ENCODE measurements at regions not wholly inside any gene's neighbourhood (a gene's known extent, or its start where the extent isn't known, plus 50 kb on each side); places are given as distances from the start of the nearest gene placed in this dataset.
"Not testable (repeated sequence)": the region's sequence is repeated elsewhere in the genome, so short reads cannot be mapped to it uniquely, and the experiment has no call there.

DNA sequence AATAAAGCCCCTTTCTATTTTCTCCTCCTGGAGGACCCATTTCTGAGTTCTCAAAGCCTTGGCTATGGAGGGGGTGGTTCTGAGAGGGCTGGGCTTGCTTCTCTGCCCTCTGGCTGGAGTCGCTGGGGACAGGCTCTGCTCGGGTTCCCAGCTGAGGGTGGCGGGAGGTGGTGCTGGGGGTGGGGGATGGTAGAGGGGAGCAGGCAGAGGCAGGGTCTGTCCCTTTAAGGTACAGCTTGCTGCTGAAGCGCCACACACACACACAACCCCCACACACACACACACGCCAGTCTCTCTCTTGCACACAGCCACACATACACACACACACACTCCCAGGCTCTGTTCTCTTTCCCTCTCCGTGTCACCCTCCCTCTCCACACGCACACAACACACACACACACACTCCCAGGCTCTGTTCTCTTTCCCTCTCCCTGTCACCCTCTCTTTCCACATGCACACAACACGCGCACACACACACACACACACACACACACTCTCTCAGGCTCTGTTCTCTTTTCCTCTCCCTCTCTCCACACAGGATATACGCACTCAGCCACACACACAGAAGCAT lies 69.8 kb upstream of the SSBP3 start:
- DNase-seq (ENCODE audit: low spot score): no peak
- ATAC-seq: peak; percentile 66

DNA sequence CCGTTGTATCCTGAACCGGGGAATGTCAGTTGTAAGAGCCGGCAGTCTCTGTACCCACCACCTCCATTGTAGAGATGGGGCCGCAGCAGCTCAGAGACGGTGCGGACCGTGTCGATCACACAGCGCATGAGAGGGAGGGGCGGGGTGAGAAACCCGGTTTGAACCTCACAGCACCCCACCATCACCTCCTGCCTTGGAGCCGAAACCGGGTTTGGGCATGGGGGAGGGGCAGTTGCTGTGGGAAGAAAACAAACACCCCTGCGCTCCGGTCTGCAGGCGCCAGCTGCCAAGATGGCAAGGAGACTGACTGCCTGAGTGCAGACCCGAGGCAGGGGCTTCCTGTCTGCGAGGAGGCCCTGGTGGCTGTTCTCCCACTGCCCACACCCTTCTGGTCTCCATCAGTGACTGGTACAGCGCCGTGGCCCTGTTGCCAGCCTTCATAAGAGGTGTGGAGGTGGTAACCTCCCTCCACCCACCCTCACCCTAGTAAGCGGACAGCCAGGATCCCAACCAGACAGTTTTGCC lies 69.2 kb upstream of the SSBP3 start:
- ATAC-seq (peak; percentile 33), DNase-seq (ENCODE audit: low spot score) (no peak)
- intact Hi-C loops (cut with DNase I): no loop called here

More for the DNA sequence above, 69.8 kb upstream of the SSBP3 start:
- intact Hi-C loops (cut with DNase I): no loop called here

DNA sequence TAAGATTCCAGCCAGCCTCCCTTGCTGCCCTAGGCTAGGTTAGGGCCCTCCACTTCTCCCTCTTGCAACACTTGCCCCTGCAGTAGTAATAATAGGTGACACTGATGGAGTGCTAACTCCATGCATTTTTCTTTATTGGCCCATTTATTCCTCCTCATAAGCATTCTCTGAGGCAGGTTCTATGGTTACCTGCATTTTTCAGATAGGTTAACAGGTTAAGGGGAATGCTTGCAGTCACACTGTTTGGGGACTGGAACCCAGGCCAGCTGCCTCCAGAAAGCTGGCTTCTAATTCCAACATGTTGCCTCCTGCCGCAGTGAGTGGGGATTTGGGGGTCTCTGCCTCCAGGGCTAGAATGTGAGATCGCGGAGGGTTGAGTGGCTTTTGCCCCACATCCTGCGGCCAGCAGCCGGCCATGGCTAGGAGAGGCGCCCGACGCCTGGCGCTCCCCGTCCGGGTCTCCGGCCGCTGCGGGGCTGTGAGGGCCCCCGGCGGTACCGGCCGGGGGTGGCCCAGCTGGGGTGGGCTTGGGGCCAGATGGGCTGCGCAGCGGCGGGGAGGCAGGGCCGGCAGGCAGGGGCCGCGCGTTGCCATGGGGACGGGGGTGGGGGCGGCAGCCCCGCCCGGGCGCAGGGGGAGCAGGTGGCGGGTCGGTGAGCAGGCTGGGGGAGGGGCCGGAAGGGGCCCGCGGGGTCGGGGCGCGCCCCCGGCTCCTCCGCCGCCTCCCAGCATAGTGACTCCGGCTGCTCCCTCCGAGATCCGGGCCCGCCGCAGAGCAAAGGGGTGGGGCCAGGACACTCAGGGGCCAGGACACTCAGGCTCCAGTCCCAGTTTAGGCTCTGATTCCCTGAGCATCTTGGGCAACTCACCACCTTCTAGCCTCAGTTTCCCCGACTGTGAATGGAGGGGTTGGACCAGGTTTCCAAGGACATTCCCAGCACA lies 68.4 kb upstream of the SSBP3 start:
- intact Hi-C loops (cut with DNase I): no loop called here
- DNase-seq (ENCODE audit: low spot score): no peak

DNA sequence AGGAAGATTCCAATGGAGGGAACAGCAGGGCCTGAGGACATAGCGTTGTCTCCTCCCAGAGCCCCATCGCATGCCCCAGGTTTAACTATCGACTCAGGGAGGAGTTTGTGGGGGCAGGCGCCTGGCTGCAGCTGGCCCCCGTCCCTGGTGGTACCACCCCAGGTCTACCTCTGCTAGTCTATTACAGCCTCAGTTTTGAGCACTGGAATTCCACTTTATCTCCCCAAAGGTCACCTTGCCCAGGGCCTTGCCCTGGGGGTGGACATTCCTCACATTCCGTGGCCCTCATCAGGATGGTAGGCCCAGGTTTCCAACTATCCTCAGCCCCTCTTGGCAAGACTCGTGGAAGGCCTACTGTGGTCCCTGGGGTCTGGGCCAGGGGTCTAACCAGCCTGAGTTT lies 65.4 kb upstream of the SSBP3 start:
- intact Hi-C loops (cut with DNase I): no loop called here
- DNase-seq (ENCODE audit: low spot score) (no peak), ATAC-seq (no peak)

More for the DNA sequence above, 68.4 kb upstream of the SSBP3 start:
- ATAC-seq: peak; percentile 72

DNA sequence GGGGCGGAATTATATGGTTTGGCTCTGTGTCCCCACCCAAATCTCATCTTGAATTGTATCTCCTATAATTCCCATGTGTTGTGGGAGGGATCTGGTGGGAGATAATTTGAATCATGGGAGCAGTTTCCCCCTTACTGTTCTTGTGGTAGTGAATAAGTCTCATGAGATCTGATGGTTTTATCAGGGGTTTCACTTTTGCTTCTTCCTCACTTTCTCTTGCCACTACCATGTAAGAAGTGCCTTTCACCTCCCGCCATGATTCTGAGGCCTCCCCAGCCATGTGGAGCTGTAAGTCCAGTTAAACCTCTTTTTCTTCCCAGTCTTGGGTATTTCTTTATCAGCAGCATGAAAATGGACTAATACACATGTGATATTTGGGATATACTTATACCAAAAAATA lies 63.2 kb upstream of the SSBP3 start:
- intact Hi-C loops (cut with DNase I); DNase-seq (ENCODE audit: low spot score); ATAC-seq: not testable (repeated sequence)

DNA sequence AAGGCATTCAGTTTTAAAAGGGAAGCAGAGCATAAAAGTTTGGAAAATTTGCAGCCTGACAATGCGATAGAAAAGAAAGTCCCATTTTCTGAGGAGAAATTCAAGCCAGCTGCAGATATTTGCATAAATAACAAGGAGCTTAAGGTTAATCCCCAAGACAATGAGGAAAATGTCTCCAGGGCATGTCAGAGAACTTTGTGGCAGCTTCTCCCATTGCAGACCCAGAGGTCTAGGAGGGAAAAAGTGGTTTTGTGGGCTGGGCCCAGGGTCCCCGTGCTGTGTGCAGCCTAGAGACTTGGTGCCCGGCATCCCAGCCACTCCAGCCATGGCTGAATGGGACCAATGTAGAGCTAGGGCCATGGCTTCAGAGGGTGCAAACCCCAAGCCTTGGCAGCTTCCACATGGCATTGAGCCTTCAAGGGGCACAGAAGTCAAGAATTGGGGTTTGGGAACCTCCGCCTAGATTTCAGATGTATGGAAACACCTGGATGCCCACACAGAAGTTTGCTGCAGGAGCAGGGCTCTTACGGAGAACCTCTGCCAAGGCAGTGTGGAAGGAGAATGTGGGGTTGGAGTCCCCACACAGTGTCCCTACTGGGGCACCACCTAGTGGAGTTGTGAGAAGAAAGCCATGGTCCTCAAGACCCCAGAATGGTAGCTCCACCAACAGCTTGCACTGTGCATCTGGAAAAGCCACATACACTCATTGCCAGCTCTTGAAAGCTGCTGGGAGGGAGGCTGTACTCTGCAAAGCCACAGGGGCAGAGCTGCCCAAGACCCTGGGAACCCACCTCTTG lies 62.3 kb upstream of the SSBP3 start:
- DNase-seq (ENCODE audit: low spot score): peak; percentile 15
- ATAC-seq; intact Hi-C loops (cut with DNase I): not testable (repeated sequence)

DNA sequence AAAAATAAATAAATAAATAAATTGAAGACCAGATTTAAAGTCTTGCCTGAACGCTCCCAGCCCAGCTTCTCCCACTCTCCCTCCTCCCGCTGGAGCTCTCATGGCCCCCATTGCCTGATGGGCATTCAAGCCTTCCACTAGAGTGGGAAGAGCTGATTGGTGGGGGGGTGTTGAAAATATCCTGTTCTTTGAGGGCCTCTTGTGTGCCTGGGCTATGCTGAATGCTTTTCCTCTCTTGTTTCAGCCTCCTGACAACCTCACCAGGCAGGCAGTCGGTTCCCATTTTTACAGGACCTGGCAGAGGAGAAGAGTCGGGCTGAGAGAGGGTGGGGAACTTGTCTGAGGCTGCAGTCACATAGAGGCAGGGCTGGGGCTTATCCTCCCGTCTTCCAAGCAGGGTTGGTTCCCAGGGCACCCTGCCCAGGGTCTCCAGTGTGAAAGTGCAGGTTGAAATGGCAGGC lies 59.2 kb upstream of the SSBP3 start:
- intact Hi-C loops (cut with DNase I): no loop called here
- no peak for DNase-seq (ENCODE audit: low spot score)
- ATAC-seq: no peak

DNA sequence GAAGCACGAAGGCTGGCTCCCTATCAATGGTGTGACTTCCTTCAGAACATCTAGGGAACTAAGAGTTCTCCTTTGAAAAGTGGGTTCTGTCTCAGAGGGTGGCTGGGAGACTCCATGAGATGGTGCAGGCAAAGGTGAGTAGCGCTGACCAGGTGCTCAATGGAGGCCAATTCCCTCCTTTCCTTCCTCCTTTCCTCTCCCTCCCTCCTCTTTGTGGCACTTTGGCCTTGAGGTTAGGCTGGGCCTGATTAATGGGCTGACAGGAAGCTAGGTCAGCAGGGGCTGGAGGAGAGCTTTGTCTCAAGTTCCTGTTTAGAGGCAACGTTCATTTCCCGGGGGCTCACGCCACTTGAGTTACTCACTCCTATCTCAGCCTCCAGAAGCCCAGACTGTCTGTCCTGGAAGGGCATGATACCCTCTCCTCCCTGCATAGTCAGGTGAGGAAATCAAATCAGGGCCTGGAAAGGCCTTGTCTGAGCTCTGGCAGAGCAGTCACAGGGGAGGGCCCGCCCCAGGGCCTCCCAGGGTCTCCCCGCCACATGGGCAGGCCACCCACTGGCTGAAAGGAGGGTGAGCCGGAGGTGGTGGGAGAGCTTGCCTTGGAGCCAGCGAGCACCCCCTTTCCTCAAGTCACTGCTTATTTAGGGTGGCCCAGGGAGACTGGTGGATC lies 58.4 kb upstream of the SSBP3 start:
- ATAC-seq: peak; percentile 30
- no peak for DNase-seq (ENCODE audit: low spot score)

DNA sequence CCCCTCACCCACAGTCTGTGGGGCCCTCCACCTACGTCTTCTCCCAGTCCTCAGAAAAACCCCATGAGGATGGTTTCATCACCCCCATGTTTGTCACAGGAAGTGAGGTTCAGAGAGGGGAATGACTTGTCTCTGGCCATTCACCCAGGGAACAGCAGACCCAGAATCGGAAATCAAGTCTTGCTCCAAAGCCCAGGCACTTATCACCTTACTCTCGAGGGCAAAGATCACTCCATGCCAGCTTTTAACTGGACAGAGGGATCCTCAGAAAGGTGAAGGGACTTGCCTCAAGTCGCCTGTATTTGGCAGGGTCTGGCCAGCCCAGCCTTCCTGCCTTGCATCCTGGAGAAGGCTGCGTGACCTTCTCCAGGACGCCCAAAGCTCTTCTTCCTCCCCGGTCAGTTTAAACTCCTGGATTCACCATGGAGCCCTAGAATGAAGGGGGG lies 57.9 kb upstream of the SSBP3 start:
- no peak for DNase-seq (ENCODE audit: low spot score)
- ATAC-seq: no peak
- intact Hi-C loops (cut with DNase I): no loop called here

More for the DNA sequence above, 58.4 kb upstream of the SSBP3 start:
- intact Hi-C loops (cut with DNase I): no loop called here

DNA sequence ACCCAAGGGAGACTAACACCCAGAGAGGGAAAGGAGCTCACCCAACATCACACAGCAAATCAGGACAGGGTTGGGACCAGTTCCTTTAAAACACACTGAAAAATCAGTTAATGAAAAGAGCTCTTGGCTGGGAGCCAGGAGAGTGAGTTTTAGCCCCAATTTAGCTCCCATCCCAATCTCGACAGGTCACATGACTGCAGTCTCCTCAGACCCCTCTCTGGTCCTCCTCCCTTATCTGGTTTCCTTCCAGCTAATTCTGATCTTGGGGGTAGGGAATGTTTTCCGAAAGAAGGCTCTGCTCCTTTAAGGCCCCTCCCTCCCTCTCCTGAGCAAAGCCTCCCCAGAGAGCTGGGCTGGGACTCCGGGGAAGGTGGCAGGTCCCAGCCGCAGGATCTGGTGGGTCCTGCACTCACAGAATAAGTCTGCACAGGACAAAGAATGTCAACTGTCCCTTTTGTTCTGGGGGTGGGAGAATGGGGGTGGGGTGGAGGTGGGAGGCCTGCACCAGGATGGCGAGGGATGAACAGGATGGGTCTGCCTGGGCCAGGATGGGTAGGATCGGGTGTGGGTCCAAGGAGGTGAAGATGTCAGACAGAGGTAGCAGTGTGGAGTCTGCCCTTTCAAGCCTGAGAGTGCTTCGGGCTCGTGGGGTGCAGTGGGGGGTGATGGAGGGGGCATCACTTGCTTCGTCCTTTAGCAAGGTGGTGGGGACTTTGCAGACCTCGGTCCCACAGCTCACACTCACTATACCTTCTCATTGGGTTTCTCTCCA lies 57.3 kb upstream of the SSBP3 start:
- intact Hi-C loops (cut with DNase I): no loop called here
- ATAC-seq (no peak), DNase-seq (ENCODE audit: low spot score) (peak; percentile 42)

DNA sequence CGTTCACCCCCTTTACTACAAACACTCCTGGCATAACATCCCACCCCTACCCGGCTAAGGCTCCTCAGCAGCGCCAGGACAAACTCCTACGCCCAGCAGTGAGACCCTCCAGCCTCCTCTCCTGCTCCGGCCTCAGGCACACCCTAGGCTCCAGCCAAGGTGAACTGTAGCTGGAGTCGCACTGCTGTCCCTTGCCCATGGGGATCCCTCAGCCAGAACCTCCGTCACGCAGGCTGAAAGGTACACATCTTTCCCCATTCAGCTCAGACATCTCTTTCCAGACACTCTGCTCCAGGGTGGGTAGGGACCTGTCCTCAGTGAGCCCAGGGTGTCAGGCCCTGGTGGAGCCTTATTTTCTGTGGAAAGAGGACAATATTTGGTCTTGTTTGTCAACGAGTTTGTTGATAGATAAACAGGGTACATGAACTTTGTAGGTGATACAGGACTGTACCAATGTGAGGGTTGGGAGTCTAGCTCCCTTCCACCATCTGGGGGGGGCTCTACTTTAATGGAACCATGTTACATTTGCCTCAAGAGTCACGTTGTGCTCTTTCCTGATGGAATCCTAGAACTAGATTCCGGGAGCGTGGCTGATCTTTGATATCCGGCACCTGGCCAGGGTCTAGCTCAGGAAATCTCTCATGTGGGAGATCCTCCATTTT lies 56.5 kb upstream of the SSBP3 start:
- intact Hi-C loops (cut with DNase I): no loop called here
- no peak for DNase-seq (ENCODE audit: low spot score)
- no peak for ATAC-seq

DNA sequence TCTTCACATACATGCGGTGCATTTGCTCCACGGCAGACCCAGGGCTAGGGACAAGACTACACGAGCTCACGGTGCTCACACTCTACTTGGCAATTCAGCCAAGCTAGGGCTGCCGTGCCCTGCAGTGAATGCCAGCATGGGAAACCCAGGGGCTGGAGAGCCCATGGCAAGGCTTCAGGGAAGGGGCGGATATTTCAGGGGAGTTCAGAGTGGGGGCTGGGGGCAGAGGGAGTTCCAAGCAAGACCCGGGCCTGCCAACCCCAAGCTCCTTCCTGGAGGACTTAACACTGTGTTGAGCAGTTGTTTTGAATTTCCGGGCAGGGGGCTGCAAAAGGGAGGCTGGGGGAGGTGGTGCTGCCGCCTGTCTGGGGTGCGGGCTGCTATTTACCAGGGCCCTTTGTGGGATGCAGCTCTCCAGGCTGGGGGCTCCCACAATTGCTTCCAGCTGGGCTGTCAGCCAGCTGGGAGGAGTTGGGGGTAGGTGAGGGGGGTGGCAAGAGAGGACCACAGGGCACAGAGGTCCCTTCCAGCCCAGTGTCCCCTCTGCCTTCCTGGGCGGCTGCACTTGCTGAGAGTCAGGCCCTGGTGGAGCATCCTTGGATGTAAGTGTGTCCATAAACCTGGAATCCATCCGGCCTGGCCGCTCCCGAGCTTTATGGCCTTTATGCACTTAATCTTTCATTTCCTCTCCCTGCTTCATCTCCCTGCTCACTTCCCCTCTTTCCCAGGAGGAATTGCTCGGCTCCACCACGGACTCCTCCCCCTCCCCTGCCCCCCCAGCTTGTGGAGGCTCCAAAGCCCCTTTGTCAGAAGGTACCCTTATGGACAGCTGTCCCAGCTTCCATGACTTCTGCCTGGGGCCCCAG lies 55.8 kb upstream of the SSBP3 start:
- intact Hi-C loops (cut with DNase I): no loop called here

DNA sequence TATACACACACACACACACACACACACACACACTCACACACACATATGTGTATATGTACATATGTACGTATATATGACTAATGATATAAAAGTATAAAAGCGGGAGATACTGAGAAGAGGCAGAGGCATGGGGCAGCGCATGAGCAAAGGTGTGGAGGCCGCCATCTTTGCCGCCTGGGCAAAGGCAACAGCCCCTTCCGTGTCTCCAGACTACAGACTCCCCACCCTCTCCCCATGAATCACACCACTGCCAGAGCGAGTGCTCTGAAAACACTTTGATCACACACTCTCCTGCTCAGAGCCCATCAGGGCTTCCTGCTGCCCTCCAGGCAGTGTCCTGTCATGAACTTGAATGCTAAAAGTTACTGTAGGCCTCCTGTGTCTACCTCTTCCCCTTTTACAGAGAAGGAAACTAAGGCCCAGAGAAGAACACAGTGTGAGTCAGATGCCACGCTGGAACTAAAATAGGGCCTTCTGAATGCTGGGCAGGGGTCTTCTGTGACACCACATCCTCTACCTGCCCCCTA lies 54.7 kb upstream of the SSBP3 start:
- intact Hi-C loops (cut with DNase I): no loop called here
- ATAC-seq (no peak), DNase-seq (ENCODE audit: low spot score) (no peak)

More for the DNA sequence above, 55.8 kb upstream of the SSBP3 start:
- DNase-seq (ENCODE audit: low spot score): no peak
- ATAC-seq: no peak

DNA sequence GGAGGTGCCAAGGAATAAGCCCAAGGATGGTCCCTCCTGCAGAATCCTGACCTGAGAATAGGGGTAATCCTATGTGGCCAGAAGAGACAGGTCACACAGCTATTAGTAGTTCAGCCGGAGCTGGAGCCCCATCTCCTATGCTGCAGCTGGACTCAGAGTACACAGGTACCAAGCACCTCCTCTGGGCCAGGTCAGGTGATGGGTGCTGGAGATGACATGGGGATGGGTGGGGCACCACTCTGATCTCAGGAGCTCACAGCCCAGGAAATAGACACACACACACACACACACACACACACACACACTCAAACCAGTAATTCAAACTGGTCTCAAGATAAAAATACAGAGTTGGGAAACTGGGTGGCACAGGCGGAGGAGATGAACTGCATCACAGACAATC lies 54.2 kb upstream of the SSBP3 start:
- intact Hi-C loops (cut with DNase I): no loop called here
- no peak for ATAC-seq
- DNase-seq (ENCODE audit: low spot score): no peak

DNA sequence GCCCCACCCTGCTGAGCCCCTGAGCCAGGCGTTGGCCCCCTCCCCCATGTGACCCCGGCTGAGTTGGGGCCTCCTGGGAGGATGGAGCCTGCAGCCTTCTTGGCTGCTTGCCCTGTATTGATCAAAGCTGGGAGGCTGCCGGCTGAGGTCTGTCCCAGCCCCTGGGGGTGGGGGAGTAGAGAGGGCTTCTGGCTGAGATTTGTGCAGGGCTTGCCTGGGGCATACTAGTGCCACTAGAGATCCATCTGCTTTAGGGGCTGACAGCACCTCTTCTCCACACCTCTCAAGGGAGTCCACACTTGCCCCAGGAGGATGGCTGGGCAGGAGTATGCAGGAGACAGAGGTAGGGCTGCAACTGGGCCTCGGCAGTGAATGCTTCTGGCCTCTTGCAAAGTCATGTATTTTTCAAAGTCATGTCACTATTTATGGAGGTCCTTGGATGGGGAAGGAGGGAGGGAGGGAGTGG lies 53.6 kb upstream of the SSBP3 start:
- DNase-seq (ENCODE audit: low spot score): no peak
- intact Hi-C loops (cut with DNase I): no loop called here

DNA sequence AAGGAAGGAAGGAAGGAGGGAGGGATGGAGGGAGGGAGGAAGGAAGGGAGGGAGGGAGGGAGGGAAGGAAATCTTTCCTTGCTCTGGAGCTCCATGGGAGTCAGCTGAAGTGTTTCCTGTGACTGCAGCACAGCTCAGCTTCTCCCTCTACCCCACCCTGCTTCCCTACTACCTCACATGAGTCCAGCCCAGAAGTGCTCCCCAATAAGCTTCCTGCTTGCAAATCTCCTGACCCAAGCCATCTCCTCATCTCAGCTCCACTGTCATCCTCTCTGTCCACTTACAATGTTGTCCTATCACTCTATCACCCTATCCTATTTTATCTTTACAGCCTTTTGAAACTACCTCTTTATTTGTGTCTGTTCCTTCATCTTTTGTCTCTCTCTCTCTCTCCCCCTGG lies 52.9 kb upstream of the SSBP3 start:
- DNase-seq (ENCODE audit: low spot score) (no peak), ATAC-seq (no peak)
- intact Hi-C loops (cut with DNase I): no loop called here

More for the DNA sequence above, 53.6 kb upstream of the SSBP3 start:
- ATAC-seq: no peak

All from sciatic nerve (tissue), 2 donors.